ENCODE measurements at regions not wholly inside any gene's neighbourhood (a gene's known extent, or its start where the extent isn't known, plus 50 kb on each side); places are given as distances from the start of the nearest gene placed in this dataset.

- TF ChIP-seq CTCF (IDR thresholded peaks at IDR 0.05; ENCODE audit: poor library complexity, severe bottlenecking) (no peak), EZH2 (IDR thresholded peaks at IDR 0.05; ENCODE audit: borderline replicate concordance, insufficient read depth, low read length, poor library complexity, severe bottlenecking) (no peak), TAF1 (IDR thresholded peaks at IDR 0.05; ENCODE audit: low read depth) (no peak), RAD21 (conservative IDR thresholded peaks at IDR 0.05) (no peak), REST (IDR thresholded peaks at IDR 0.05; ENCODE audit: borderline replicate concordance) (no peak), POLR2AphosphoS5 (IDR thresholded peaks at IDR 0.05) (no peak)
Measured at GRCh38 chr10:93204494-93205485, 131.1 kb downstream of the CYP26A1 start.

All from neural cell (in vitro differentiated cells).